Right forelimb (tissue), 1 donor: ENCODE measurements at regions not wholly inside any gene's neighbourhood (a gene's known extent, or its start where the extent isn't known, plus 50 kb on each side); places are given as distances from the start of the nearest gene placed in this dataset.

ENCODE experiments used
- DNase-seq: peaks from one replicate; pipeline ENCODE4 v3.0.0-alpha.2; 2018

- no peak for DNase-seq
Observed at GRCh38 chr2:189268763-189269162, 89.2 kb upstream of the COL5A2 start.

- no peak for DNase-seq
Observed at GRCh38 chr2:189273734-189274133, 94.2 kb upstream of the COL5A2 start.

DNA sequence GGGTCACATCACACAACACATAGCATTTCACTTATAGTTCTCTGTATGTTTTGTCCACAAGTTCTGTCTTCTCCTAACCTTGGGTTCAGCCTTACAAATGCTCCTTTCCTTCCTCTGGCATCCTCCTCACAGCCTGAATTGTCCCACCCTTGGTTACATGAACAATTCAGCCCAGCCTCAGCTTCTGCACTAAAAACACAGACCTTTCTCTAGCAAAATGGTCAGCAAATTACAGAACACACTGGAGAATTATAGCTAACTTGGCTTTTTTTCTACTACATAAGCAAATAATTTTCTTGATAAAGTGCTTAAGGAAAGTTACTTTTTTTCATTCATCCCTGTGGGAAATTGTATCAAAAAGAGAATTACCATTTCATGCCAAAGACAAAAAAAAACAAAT lies 94.8 kb upstream of the COL5A2 start:
- no peak for DNase-seq

DNA sequence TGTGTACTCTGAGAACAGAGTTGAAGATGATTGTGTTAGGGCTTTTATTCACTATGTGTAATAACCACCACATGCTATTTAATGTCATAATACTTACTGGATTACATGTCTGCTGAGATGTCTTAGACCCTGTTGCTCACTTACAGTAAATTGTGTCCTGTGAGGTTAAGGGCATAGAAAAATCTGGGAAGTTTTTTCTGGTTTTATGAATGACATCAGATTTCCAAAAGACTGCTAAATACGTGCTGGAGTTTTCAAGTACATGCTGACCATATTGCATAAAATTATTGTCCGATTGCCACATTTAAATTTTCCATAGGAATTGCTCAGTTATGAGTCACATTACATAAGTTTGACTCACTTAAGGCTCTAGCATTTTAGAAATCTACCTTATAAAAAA lies 96.7 kb upstream of the COL5A2 start:
- DNase-seq, result no peak

DNA sequence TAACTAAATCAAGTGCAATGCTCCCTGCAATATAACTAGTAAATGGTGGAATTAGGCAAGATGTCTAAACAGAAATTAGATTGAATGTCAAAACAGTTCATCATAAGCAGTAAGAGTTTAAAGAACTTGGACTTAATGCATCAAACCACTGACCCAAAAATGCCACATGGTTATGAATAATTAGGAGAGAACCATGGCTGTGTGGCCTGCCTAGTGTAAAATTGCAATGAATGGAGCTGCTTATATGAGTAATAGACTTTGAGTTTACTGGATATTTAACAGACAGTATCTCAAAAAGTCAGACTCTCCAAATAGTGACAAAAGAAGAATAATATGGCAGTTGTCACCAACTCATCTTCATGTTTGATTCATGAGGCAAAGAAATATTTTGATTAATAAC lies 101.6 kb upstream of the COL5A2 start:
- no peak for DNase-seq

DNA sequence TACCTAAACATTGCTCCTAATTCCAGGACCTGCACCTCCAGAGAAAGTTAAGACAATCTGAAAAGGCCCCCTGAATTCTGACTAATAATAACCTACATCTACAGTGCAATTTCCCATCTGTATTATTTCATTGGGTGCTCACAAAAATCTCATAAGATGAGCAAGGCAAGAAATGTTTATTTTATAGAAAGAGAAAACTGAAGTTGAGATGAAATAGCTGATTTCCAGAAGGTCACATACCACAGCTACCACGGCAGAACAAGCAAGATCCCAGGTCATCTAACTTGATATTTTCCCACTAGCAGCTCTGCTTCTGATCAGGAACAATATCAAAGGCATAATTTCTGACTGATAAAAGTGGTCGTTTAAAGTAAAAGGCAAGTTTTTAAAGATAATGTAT lies 105.8 kb upstream of the COL5A2 start:
- no peak for DNase-seq

DNA sequence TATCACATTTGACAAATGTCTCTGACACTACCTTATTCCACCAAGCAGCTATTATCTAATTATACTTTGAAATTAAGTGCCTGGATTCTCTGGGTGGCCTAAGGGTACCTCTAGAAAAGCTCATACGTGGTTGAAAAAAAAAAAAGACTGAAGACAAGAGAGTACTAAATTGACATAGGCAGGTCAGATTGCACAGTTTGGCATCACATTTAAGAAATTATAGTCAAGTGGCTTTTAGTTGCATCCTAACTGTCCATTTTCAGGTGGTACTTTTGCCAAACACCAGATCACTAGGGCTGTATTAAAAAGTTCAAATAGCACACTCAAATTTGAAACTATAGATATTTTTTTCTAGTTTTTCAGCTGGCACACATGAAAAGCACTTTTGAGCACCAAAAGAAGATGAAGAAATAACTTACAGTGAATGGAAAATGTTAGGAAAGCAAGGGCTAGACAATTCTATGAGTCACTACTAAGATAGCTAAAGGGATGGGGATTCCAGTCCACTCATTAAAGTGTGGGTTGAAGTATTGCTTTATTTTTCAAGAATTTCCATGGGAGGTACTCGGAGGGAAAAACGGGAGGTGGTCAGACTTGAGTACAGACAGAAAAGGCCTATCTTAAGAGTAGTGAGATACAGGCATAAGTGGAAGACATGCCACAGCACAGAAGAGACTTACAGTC lies 106.5 kb upstream of the COL5A2 start:
- no peak for DNase-seq

DNA sequence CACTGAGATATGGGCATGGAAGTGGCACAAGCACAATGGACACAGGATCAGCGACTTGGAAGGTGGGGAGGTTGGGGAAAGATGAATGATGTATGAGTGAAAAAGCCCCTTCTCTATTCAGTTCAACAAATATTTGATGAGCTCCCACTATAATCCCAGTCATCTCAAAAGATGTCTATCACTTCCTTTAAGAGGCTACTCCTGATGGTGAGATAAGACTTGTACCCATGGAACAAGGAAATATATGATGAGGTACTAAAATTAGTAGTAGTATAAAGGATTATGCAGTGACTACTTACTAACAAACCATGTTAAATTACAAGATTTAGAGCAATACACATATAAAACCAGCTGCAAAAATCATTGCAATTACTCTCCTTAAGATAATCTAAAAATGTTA lies 107.8 kb upstream of the COL5A2 start:
- DNase-seq, result no peak

DNA sequence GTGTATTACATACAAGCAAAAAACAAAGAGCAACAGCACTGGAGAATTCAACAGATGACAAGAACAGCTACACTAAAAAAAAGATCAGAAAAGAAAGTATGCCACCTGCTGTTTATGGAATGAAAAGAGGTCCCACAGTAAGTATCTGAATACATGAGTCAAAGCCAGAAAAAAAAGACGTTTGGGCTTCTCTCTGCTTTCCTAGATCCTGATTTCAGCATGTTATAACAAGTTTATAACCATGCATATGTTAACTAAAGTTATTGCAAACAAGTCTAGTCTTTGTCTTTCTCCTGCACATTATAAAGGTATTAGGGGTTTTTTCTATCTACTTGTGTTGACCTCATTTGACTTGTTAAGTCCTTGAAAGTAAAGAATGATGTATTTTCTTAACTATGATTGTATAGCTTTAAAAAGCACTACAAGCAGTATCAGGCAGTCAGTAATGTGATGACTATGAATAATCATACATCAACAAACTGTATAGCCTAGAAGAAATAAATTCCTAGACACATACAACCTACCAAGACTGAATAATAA lies 108.5 kb upstream of the COL5A2 start:
- DNase-seq, result no peak

GRCh38 chr2:189291460-189291859 lies 111.9 kb upstream of the COL5A2 start:
- DNase-seq, result no peak

- no peak for DNase-seq
Observed at GRCh38 chr2:189293164-189293563, 113.6 kb upstream of the COL5A2 start.

GRCh38 chr2:189297446-189297845 lies 117.9 kb upstream of the COL5A2 start:
- DNase-seq, result no peak

DNA sequence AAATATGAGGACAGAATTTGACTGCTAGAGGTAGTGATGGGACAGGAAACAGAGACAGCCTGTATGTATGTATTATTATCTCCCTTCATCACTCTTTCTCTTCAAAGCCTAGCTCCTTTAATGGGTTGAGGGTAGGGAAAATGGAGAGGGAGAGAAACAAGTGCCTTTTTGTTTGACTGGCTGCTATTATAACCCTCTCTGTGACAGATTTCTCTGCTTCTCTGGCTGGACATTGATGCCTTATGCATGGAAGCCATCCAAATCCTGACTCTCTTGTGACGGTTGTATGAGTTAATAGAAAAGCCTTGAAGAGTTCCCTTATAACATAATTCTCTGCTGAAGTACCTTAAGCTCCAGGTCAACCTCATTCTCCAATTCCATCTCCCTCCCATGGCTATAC lies 118.5 kb upstream of the COL5A2 start:
- DNase-seq, result no peak

DNA sequence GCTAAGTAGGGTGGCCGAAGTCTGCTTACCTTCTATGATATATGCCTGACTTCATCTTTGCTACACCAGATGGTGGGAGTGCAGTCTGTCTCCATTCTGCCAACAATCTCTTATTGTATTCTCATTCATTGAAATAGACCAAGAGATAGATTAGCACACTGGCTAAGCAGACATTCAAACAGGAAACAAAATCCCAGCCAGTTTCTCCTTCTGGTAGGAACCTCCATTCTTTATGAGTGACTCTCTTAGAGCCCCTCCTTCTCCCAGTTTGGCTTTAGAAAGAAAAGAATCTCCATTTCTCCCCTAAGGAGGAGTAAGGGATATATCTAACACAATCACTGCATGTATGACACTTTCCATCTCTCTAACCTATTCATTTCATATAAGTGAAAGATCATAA lies 118.9 kb upstream of the COL5A2 start:
- DNase-seq, result no peak

DNA sequence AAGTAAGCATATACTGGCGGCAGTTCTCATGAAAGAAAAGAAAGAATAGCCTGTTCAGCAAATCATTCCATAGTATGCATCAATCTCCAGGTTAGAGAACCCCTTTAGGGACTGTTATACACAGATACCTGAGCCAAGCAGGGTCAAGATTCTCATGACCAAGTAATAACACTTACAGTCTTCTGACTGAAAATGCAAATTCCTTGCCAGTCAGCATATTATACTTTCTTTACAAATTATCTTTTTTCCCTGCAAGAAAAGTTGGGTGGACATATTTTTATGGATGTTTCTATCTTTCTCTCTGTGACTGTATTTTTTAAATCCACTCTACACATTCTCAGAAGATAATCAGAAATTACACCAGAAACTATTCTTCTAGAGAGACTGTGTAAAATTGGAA lies 120.4 kb upstream of the COL5A2 start:
- no peak for DNase-seq

GRCh38 chr2:189300916-189301315 lies 121.4 kb upstream of the COL5A2 start:
- DNase-seq, result no peak

DNA sequence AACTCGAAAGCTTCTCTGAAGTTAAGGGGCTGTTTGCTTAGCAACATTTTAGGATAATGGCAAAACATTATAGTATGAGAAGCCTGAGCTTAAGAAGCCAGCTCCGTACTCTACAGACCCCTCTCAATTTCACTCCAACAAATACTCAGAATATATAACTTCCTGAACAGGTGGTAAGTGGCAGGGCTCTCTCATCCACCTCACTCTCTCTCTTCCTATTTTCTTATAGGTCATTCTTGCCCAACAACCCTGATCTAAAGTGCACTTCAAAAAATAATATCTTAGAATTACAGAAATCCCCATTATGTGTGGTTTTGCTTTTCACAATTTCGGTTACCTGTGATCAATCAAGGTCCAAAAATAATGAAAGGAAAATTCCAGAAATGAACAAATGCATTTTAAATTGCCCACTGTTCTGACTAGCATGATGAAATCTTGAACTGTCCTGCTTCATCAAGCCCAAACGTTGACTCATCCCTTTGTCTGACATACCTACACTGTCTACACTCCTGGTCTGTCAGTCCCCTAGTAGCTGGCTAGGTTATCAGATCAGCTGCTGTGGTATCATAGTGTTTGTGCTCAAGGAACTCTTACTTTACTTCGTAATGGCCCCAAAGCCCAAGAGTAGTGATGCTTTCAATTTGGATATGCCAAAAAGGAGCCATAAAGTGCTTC lies 122.8 kb upstream of the COL5A2 start:
- no peak for DNase-seq

- no peak for DNase-seq
Observed at GRCh38 chr2:189304360-189304759, 124.8 kb upstream of the COL5A2 start.

GRCh38 chr2:189305291-189305943 lies 125.9 kb upstream of the COL5A2 start:
- no peak for DNase-seq

DNA sequence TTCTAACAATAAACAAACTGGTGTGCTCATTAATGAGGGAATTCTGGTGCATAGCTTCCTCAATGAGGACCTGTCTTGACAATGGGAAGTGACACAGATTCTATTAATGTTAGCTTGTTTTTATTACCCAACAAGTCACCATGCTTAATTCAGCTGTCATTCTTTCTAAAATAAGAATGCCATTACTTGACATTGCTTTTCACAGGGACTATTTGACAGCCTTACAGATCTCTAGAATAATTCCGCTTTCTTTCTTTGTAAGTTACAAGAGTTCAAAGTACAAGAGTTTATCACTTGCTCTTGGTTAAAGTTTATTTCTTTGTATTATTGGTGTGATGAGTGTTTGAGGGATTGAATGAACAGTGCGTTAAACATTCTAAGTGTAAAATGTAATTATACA lies 127.0 kb upstream of the COL5A2 start:
- no peak for DNase-seq

DNA sequence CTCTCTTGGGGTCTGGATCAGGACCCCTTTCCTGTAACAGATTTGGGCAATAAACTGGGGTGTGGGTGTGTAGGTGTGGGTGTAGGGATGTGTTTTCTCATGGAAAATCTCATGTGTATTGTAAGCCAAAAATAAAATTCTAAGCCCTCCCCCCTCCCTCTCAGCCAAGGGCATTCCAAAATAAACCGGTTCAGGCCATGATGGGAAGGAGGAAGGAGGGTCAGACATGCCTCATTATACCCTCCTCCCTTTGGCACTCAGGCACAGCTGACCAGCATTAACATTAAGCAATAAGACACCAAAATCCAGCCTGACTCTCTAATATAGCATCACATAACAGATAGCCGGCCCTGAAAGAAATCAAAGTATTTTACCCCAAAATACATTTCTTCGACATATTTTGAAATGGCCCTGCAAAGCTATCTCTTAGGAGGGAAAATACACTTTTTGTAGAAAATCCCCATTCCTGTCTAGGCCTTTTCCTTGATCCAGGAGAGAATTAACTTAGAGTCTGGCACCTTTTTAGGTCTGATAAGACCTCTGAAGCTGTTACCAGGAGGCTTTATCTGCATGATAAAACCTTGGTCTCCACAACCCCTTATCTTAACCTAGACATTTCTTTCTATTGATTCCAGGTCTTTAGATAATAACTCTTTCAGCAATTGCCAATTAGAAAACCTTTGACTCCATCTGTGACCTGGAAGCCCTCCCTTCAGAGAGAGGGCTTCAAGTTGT lies 128.7 kb upstream of the COL5A2 start:
- no peak for DNase-seq

DNA sequence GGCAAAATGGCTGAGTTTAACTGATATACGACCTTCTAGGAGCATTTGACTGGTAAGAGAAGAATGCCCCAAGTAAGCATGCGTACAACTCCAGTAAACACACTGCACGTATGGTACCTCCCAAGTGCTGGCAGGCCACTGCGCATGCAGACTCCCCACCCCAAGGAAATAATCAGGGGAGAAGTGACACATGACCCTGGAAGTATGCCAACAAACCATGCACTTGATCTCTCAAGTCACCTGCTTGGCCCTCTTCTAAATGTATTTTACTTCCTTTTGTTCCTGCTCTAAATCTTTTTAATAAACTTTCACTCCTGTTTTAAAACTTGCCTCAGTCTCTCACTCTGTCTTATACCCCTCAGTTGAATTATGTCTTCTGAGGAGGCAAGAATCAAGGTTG lies 129.8 kb upstream of the COL5A2 start:
- no peak for DNase-seq

DNA sequence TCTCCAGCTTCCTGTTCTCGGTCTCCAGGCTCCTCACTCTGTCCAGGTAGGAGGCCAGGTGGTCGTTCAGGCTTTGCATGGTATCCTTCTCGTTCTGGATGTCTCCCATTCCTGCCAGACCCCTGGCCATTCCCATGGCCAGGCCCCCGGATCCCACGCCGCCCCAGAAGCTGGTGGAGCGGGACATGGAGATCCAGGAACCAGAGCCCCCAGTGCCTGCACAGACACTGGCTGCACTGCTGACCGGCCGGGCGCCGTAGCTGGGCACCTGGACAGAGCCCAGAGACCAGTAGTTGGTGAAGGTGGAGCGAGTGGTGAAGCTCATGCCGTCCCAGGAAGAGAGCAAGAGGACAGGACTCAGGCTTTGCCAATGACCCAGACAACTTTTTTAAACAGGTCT lies 129.1 kb upstream of the WDR75 start:
- no peak for DNase-seq

- no peak for DNase-seq
Observed at GRCh38 chr2:189312643-189313042, 128.6 kb upstream of the WDR75 start.
